ENCODE measurements at regions not wholly inside any gene's neighbourhood (a gene's known extent, or its start where the extent isn't known, plus 50 kb on each side); places are given as distances from the start of the nearest gene placed in this dataset.

DNA sequence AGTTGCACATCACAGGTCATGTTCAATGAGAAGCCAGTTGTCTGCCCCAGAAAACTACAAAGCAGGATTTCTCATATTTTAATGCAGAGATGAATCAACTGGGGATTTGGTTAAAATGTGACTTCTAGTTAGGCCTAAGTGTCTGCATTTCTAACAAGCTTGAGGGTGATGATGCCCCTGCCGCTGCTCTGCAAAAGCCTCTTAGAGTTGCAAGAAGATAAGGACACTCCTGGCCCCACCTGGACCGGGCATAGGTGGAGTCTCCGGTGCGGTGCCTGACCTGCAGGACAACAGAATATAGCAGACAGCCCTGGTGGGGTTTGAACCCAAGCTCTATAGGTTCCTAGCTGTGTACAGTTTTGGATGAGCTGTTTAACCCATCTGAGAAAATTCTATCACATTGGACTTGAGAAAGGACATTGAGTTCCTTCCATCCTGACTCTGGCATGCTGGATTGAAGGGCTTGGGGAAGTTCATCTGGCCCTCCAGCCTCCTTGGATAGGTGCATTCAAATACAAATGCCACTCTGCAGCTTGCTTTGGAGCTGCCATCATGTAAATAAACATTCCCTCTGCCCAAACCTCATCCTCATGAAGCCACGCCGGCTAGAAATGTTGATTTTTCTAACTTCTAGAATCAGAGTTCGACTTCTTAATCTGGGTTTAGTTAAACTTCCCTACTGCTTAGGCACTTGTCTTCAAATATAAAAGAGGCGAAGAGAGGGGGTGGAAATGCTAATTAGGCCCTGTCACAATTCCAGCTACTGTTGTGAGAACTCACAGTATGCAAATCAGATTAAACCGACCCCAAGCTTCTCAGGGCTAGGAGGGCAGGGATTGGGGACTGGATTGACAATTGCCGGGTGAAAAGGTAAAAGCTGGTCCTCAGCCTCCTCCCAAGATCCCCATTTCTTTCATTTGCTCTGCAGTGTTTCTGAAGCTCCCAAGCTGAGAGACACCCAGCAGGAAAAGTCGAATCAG is 1225.6 kb downstream of the VRK1 start:
- DNase-seq (ENCODE audit: low read depth): no peak

DNA sequence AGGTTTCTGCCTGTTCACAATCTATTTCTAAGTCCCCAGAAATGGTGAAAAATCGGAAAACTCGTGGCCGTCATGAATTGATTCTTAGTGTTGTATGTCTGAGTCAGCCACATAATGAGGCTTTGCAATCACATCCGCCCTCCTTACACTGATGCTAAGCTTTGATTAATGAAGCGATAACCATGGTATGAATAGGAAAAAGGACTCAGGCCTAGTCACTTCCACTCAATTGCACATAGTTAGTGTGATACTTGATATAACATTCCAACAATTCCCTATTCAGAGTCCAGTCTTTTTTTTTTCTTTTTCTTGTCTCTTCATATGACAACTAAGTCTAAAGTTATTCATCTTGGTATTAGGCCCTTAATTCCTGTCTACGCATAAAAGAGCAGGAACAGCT is 1231.0 kb downstream of the VRK1 start:
- DNase-seq (ENCODE audit: low read depth): no peak

DNA sequence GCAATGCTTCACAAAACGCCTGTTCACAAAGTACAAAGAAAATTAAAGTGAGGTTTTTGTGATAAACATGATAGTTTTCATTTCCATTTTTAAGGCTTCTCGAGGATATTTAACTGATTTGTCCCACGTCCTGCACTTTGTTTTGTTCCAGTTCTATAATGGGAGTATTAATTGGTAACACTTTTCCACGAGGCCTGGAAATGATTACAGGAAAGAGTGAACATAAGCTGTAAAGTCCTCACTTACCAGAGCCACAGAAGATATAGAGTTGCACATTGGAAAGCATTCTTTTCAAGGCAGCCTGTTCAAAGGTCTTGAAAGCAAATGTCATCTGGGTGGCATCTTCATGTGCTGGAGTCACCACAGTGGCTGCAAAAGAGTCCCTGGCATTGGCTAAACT is 1236.6 kb downstream of the BCL11B start:
- no peak for DNase-seq (ENCODE audit: low read depth)

DNA sequence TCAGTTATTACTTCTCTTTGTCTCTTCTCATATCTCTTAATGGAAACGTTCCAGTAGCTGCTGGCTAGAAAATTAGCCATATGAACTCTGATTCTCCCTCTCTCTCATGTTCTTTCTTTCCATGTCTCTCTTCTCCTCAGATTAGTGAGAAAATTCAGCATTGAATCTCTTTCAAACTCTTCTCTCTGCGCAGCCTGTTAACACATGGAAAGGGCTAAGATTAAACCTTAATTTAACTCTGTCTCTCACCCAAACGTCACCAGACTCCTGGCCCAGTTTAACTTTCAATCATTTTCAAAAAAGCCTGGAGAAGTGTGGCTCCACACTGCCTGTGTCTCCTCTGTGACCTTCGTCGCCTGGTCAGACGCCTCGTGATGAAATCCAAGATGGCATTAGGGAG is 1234.2 kb downstream of the BCL11B start:
- no peak for DNase-seq (ENCODE audit: low read depth)

DNA sequence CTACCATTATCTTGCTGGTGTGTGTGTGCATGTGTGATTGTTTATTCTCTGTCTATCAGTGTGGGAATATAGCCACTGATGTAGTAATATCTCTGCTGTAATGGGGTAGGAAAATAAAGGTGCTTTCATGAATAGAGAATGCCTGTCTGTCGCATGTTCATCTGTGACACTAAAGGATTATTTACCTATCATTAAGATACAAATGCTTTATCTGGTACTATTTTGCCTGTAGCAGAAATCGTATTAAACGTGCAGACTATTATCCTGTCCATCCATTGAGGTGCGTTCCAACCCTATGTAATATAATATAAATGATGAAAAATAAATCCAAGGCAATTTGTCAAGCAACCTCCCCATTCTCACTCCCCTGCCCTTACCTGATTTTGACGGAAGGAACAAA is 1215.1 kb downstream of the BCL11B start:
- no peak for DNase-seq (ENCODE audit: low read depth)

DNA sequence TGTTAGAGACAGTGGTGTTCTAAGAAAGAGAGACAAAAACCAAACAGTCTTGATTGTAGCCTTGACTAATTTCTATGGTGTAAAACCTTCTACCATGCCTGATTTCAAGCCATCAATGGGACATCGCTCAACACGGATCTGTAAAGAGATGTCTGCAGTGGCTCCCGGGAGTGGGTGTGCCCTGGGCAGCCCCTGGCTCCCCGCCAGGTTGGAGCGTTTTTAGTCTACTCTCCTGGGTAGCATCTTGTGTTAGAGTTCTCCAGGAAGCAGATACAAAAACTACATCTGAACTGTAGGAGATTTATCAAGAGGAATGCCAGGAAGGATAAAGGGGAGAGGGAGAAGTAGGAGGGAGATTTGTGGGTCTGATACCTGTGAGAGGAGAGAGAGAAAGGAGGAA is 1212.9 kb downstream of the BCL11B start:
- DNase-seq (ENCODE audit: low read depth): no peak

DNA sequence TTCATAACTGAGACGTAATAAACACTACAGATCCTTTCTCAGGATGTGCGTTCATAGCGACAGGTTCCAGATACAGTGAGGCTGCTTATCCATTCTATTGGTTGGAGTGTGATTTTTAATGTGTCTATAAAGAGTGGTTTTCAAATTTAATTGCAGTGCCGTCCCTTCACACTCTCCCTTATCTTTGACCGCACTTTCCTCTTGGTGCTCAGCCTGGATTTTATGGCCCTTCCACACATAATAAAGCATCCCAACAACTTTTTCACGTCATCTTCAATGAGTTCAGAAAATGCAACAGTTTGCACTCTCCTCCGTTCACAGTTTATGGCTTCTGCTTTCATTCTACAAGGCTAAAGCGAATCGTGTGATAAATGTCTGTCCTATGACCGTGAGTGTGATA is 1209.9 kb downstream of the BCL11B start:
- DNase-seq (ENCODE audit: low read depth): no peak

DNA sequence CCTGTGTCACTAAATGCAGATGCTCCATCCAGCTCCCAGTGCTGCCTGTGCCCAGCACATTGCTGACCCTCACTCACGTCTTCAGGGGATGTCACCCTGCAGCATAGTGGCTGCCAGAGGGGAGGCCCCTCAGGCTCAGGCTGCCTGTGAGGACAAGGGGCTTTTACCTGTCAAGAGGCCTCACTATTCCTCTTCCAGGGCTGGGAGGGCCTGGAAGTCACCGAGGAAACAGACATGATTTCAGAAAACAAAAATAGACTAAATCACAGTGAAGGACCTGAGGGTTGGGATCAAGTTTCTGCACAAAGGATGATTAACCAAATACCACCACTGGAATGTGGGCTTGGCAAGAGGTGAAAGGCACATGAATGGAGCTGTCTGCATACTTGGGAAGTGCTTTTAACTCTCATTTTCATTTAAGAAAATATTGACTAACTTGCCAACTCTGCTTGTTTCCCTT is 1202.3 kb downstream of the BCL11B start:
- DNase-seq (ENCODE audit: low read depth): no peak

DNA sequence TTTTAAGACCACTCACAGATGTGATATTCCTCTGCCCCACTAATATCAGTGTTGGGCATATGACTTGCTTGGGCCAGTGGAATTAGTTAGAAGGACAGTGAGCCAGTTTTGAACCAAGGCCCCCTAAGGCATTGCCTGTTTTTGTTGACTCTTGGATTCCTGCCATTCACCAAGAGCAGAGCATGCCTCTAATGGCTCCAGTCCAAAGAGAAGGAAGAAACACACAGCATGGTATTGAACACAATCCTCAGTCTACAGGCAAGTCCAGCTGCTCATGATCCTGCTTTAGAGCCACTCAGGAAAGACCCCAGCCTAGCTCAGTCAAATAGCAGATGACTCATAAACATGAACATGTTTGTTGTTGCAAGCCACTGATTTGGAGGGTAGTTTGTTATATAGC is 1201.5 kb downstream of the BCL11B start:
- DNase-seq (ENCODE audit: low read depth): no peak

DNA sequence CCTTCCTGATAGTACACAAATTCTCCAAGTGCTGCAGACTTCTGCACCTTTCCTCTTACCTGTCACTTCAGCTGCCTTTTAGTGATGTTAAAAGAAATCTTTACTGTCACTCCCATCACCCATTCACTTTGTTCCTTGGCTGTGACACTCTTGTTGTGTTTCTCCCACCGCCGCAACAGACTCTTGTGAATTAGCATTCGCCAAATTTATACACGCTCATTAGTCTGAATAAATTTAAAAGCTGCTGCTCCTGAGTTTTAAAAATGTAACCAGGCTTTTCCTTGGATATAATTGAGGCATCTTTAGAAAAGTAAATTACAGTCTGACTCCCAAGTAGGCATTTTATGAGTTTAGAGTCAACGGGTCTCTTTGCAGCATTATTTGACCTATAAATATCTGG is 1197.9 kb downstream of the BCL11B start:
- no peak for DNase-seq (ENCODE audit: low read depth)

DNA sequence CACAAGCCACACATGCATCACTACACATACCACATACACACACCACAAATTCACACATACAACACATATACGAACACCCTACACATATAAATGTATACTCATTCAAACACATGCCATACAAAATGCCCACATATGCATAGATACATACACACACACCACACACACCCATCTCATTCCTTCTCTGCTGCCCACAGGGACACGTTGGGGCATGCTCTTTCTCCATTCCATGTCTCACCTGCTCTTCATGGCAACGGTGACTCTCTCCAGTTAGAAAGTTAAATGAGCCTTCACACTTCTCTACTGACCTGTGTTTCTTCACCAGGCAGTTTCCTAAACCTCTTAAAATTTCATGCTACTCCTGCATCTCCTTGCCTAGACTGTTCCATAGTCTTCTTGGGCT is 1194.8 kb downstream of the BCL11B start:
- DNase-seq (ENCODE audit: low read depth): no peak

DNA sequence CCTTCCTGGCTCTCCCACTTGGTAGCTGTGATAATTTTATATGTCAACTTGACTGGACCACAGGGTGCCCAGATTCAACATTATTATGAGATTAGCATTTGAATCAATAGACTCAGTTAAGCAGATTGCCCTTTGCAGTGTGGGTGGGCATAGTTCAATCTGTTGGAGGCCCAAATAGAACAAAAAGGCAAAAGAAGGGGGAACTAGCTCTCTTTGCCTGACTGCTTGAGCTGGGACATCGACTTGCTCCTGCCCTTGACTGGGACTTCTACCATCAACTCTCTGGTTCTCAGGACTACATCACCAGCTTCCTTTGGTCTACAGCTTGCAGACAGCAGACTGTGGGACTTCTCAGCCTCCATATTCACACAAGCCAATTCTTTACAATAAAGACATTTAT is 1189.2 kb downstream of the BCL11B start:
- no peak for DNase-seq (ENCODE audit: low read depth)

DNA sequence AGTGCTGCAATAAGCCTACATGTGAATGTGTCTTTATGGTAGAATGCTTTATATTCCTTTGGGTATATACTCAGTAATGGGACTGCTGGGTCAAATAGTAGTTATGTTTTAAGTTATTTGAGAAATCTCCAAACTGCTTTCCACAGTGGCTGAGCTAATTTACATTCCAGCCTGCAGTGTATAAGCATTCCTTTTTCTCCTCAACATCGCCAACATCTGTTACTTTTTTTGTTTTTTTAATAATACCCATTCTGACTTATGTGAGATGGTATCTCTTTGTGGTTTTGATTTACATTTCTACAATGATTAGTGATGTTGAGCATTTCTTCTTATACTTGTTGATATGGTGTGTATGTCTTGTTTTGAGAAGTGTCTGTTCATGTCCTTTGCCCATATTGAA is 1186.2 kb downstream of the BCL11B start:
- no peak for DNase-seq (ENCODE audit: low read depth)

DNA sequence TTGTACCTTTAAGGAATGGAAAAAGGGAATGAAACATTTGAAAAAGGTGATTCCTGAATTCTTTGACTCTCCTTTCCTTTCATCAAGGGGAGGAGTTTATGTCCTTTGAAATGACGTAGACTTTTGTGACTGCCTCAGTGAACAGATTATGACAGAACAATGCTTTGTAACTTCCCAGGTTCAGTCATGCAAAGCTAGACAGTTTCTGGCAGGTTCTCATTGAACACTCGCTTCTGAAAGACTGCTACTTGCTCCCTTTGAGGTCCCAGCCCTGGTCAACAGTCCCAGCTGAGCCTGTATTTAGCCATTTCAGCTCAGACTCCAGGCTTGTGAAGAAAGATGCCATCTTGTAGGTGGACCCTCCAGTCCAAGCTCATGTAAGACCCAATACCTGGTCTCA is 1178.9 kb downstream of the BCL11B start:
- no peak for DNase-seq (ENCODE audit: low read depth)

DNA sequence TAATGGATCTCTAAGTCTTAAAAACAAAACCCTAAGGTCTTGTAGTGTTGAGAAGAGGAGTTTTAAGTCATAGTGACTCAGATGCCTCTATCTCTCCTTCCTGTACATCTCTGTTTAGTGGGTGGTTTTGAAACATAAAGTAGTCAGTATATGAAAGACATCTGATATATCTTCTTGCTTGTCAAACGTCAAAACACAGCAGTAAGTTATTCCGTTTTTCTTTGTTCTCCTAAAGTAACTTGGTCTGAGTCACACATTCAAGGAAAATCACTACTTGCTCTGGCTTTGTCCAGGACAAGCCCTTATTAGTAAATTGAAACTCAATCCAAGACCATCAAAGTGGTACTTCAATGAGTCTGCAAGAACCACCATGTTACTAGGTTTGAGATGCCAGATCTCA is 1172.5 kb downstream of the BCL11B start:
- DNase-seq (ENCODE audit: low read depth): no peak

DNA sequence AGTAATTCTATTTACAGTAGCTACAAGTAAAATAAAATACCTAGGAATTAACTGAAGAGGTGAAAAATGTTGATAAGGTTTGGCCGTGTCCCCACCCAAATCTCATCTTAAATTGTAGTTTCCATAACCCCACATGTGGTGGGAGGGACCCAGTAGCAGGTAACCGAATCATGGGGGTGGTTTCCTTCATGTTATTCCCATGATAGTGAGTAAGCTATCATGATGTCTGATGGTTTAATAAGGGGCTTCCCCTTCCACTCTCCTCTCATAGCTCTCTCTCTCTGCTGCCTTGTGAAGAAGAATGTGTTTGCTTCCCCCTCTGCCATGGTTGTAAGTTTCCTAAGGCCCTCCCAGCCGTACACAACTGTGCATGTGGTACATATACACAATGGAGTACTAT is 1170.7 kb downstream of the BCL11B start:
- no peak for DNase-seq (ENCODE audit: low read depth)

DNA sequence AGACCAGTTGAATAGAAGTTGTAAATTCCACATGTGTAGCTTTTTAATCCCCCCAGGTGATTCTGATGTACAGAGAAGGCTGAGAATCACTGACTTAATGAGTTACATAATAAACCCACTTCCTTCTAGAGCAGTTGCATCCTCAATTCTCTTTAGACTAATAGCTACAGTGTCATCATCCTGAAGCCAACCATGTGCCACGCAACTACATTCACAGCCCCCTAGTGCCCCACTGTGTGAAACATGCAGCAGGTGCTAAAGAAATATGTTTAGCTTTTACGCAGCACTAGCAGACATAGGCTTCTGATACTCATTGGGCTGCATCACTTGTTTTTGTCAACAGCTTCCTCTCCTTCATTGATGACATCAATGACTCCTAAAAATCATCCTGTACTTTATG is 1168.3 kb downstream of the BCL11B start:
- no peak for DNase-seq (ENCODE audit: low read depth)

DNA sequence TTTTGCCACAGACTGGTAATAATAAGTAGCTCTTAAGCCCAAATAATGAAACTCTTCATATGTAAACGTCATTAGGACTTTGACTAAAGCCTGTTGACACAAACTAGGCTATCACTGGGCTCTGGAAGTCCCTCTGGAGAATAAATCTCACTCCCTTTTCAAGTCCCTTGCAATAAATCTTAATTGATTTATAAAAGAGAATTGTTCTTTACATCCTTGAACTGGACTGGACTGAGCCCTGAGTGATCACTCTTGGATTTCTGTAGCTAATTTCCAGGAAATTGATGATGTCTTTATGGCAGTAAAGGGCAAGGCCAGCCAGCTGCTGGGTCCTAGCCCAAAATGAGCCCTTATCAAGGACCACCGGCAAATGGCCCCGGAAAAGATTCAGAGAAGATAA is 1162.7 kb downstream of the BCL11B start:
- no peak for DNase-seq (ENCODE audit: low read depth)

DNA sequence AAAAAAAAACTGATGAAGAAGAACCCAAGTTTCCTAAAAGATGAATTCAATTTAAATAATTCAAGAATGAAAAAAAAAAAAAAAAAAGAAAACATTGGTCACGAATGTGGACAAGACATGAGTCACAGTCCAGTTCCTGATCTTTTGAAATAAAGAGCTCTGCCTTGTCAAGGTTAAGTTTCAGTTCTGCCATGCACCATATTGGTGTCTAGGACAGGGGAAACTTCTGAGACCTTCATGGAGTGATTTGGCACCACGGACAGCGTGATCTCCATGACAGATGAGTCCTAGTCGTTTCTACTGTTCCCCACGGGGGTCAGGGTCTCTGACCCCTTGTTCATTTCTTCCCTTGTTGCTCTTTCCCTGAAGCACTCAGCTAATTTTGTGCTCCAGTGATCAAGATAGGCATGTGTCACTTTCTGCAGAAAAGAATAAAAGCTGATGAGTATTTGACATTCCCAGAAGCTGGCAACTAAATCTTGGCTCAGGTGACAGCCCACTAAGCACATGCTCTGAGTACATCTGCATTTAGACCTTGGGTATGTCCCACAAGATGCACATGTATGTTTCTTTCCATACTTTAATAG is 1159.7 kb downstream of the BCL11B start:
- no peak for DNase-seq (ENCODE audit: low read depth)

DNA sequence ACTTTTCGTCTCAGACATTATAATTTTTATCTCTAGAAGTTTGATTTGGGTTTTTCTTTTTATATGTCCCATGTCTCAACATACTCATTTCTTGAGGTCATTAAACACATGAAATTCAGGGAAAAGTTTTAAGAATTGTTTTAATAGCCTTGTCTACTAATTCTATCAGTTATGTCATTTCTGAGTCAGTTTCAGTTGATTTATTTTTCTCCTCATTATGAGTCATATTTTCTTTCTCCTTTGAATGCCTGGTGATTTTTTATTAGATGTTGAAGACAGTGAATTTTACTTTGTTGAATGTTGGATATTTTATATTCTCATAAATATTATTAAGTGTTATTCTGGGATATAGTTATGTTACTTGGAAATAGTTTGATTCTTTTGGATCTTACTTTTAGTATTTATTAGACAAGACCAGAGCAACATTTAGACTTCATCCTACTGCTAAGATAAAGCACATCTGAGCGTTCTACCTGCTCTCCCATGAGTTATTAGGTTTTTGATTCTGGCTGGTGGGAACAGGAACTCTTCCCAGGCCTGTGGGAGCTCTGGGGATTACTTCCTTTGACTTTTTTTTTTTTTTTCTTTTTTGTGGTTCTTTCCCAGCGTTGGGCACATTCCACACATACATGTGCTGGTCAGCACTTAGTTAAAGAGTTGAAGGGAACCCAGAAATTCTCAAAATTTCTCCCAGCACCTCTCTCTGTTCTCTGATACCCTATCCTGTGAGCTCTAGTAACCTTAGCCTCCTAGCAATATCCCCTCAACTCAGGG is 1157.7 kb downstream of the BCL11B start:
- no peak for DNase-seq (ENCODE audit: low read depth)

DNA sequence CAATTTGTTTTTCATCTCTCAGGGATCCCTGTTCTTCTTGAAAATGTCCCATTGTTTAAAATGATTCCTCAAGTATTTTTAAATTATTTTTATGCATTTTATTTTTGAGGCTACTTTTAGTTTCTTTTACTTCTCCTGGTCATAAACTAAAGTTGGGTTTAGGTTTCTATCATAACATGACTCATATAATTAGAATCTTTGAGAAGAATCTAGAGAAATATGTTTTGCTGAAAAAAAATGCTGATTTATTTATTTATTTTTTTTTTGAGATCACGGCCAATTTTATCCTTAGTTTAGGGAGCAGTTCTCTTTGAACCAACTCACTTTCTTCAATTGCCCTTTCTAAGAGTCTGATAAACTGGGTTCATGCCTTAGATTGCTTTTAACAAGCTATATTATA is 1157.1 kb downstream of the BCL11B start:
- no peak for DNase-seq (ENCODE audit: low read depth)

DNA sequence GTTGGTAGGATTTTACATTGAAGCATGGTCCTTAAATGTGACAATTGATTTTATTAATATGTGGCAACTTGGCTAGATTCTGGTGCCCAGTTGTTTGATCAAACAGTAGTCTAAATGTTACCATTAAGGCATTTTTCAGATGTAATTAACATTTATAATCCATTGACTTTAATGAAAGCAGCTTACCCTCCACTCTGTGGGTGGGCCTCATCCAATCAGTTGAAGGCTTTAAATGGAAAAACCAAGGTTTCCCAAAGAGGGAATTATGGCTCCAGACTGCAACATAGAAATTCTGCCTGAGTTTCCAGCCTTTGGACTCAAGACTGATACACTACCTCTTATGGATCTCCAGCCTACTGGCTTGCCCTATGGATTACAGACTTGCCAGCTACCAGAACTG is 1153.2 kb downstream of the BCL11B start:
- no peak for DNase-seq (ENCODE audit: low read depth)

DNA sequence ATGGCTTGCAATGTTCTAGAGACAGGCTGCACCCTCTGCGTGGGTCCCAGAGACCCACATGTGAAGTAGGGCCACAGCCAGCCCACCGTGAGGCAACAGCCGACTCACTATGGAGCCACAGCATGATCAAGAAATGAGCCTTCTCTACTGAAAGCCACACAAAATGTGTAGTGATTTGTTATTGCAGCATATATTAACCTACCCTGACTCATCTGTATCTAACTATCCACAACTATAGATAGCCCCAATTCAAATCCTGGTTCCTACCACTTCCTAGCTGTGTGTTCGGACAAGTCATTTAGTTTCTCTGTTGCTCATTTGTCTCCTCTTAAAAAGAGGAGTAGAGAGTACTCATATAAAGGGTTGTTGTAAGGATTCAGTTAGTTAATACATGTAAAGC is 1152.3 kb downstream of the BCL11B start:
- no peak for DNase-seq (ENCODE audit: low read depth)

Data from CMK (cell line).